Endothelial cell of umbilical vein (primary cell): ENCODE measurements at regions not wholly inside any gene's neighbourhood (a gene's known extent, or its start where the extent isn't known, plus 50 kb on each side); places are given as distances from the start of the nearest gene placed in this dataset.

Experiments
- BruUV-seq: library from RNA; stranded (reverse); fragments of 400-500 nt; replicated peaks from 2 replicates; lab custom pipeline; 2021; lab: Mats Ljungman, UMichigan
- CTCF ChIA-PET: fragments of 300-600, 350-600 bp; sonication (Branson Sonifier 250); formaldehyde crosslinking; loops from one replicate; lab custom pipeline; 2021; ENCODE audit warnings: antibody characterized with exemption, inconsistent platforms; lab: Charles Lee
- POLR2A ChIA-PET: fragments of 300-600, 350-600 bp; sonication (Branson Sonifier 250); formaldehyde crosslinking; loops from one replicate; lab custom pipeline; 2021; ENCODE audit warnings: antibody characterized with exemption, inconsistent platforms; lab: Charles Lee
- DNase-seq: peaks from one replicate; pipeline ENCODE4 v3.0.0-alpha.2; 2011; ENCODE audit warnings: low read depth, low spot score
- FAIRE-seq: peaks from 2 replicates; lab custom pipeline; 2011; peaks lifted over from hg19 to GRCh38; lab: Jason Lieb, UNC
- H2AFZ ChIP-seq: 2 replicates; pipeline ENCODE4 v1.6.0; 2012; ENCODE audit warnings: low read depth, low read length, control low read depth, inconsistent platforms
- H3K27ac ChIP-seq: 2 replicates; pipeline ENCODE4 v1.5.1; 2011; ENCODE audit warnings: low read depth, mild to moderate bottlenecking, control low read depth, low read length, moderate library complexity; ENCODE audit not compliant: insufficient read depth
- H3K27me3 ChIP-seq, 2 experiments: 2 replicates each; pipeline versions ENCODE4 v1.6.0 to v1.6.1; 2011; ENCODE audit warnings: low read length in 2 of 2, mixed read lengths in 1 of 2; ENCODE audit not compliant: control insufficient read depth in 2 of 2, insufficient read depth in 2 of 2
- H3K36me3 ChIP-seq, 2 experiments: 2 replicates in 1 of 2; 3 replicates in 1 of 2; pipeline ENCODE4 v1.5.1; 2011; ENCODE audit warnings: low read length in 2 of 2, mild to moderate bottlenecking in 1 of 2, moderate library complexity in 1 of 2; ENCODE audit not compliant: control insufficient read depth in 2 of 2, insufficient read depth in 2 of 2; ENCODE audit errors: extremely low read depth in 1 of 2
- H3K4me1 ChIP-seq: 3 replicates; pipeline ENCODE4 v1.5.1; 2011; ENCODE audit warnings: mild to moderate bottlenecking, low read length; ENCODE audit not compliant: control insufficient read depth, insufficient read depth; ENCODE audit errors: extremely low read depth
- H3K4me2 ChIP-seq: 2 replicates; pipeline ENCODE4 v1.6.1; 2011; ENCODE audit warnings: low read length, control low read depth, mixed read lengths; ENCODE audit not compliant: insufficient read depth
- H3K4me3 ChIP-seq, 3 experiments: fragments of 200-600 bp in 1 of 3; sonication (generic), shearing (Covaris generic) in 1 of 3; replicated peaks in 1 of 3; 2 replicates each; pipeline ENCODE4 v1.5.1; 2011 to 2016; ENCODE audit warnings: control low read depth in 3 of 3, low read length in 3 of 3, mild to moderate bottlenecking in 2 of 3, inconsistent platforms in 1 of 3, low read depth in 1 of 3, moderate library complexity in 1 of 3; ENCODE audit not compliant: insufficient read depth in 1 of 3
- H3K79me2 ChIP-seq: 2 replicates; pipeline ENCODE4 v1.6.0; 2012; ENCODE audit warnings: low read length, inconsistent platforms; ENCODE audit not compliant: control insufficient read depth, insufficient read depth
- H3K9ac ChIP-seq: replicated peaks from 2 replicates; pipeline ENCODE3; 2011; ENCODE audit warnings: low read length, control low read depth; ENCODE audit not compliant: insufficient read depth; ENCODE audit errors: extremely low read depth
- H3K9me1 ChIP-seq: replicated peaks from 3 replicates; pipeline ENCODE4 v1.6.0; 2011; ENCODE audit warnings: mild to moderate bottlenecking, low read length; ENCODE audit not compliant: control insufficient read depth, insufficient read depth; ENCODE audit errors: extremely low read depth
- H3K9me3 ChIP-seq: replicated peaks from 2 replicates; pipeline ENCODE4 v1.5.1; 2012; ENCODE audit warnings: low read length, inconsistent platforms; ENCODE audit not compliant: control insufficient read depth, insufficient read depth
- H4K20me1 ChIP-seq: replicated peaks from 2 replicates; pipeline ENCODE3; 2011; ENCODE audit warnings: mild to moderate bottlenecking, low read length; ENCODE audit not compliant: control insufficient read depth, insufficient read depth; ENCODE audit errors: extremely low read depth
- CTCF ChIP-seq, 2 donors: IDR thresholded peaks; 1 replicate in 1 of 2; 2 replicates in 1 of 2; pipeline ENCODE4 v1.5.1; 2011; ENCODE audit warnings: low read length in 2 of 2, mild to moderate bottlenecking in 2 of 2, moderate library complexity in 2 of 2, control low read depth in 1 of 2, inconsistent platforms in 1 of 2, low read depth in 1 of 2; ENCODE audit not compliant: insufficient read depth in 1 of 2; ENCODE audit errors: extremely low read depth in 1 of 2
- EZH2 ChIP-seq: IDR thresholded peaks from 2 replicates; pipeline ENCODE4 v1.6.1; 2012; ENCODE audit warnings: borderline replicate concordance, low read depth, mild to moderate bottlenecking, moderate library complexity, low read length, inconsistent platforms; ENCODE audit not compliant: severe bottlenecking
- FOS ChIP-seq: IDR thresholded peaks from 2 replicates; pipeline ENCODE4 v1.6.1; 2011; ENCODE audit warnings: mild to moderate bottlenecking, low read length, moderate library complexity, borderline replicate concordance; ENCODE audit not compliant: insufficient read depth
- GATA2 ChIP-seq: IDR thresholded peaks from 2 replicates; pipeline ENCODE4 v1.7.0; 2011; ENCODE audit warnings: low read depth, mild to moderate bottlenecking, moderate library complexity, mixed read lengths, low read length; ENCODE audit not compliant: insufficient read length, insufficient read depth
- JUN ChIP-seq: IDR thresholded peaks from 2 replicates; pipeline ENCODE4 v1.6.1; 2011; ENCODE audit warnings: borderline replicate concordance, low read depth; ENCODE audit not compliant: insufficient read length, insufficient read depth
- MAX ChIP-seq: IDR thresholded peaks from 2 replicates; pipeline ENCODE4 v1.6.1; 2011; ENCODE audit not compliant: insufficient read depth, insufficient read length
- MYC ChIP-seq: IDR thresholded peaks from one replicate; pipeline ENCODE4 v1.6.1; 2011; ENCODE audit warnings: mild to moderate bottlenecking, low read depth, low read length
- POLR2A ChIP-seq: IDR thresholded peaks from 2 replicates; pipeline ENCODE4 v1.6.1; 2012; ENCODE audit warnings: low read depth, mild to moderate bottlenecking, control low read depth, low read length
- POLR2AphosphoS5 ChIP-seq: IDR thresholded peaks from 2 replicates; pipeline ENCODE4 v1.6.1; 2012; ENCODE audit warnings: low read depth, mild to moderate bottlenecking, control low read depth, low read length, moderate library complexity; ENCODE audit not compliant: insufficient read depth
- dilution Hi-C: fragments of 300-500 bp; cut with MboI; formaldehyde crosslinking; loops from one replicate; pipeline ENCODE4 v1.15.0; 2019; ENCODE audit warnings: low sequenced_read_pairs; ENCODE audit not compliant: extremely low pct_ligation_motif_present
- intact Hi-C: fragments of 100-400 bp; cut with micrococcal nuclease; formaldehyde crosslinking; loops from one replicate; pipeline ENCODE4 v1.10.0; 2022

DNA sequence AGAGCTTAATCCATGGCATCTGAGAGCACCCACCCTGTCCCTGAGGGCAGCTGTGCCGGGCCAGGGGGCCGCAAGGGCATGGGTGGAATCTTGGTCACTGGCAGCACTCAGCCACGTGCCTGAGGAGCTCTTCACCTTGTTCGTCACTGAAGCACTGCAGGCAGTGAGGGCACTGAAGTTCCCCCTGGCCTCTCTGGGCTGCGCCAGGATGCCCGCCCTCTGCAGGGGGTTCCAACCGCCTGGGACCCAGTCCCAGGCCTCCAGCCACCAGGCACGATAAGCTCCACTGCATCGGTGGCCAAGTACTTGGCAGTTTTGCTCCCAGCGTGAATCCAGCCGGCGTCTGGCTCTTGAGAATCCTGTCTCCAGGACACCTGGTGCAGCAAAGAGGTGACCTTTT lies 96.4 kb upstream of the MED14 start:
- Histone ChIP-seq H4K20me1 (no peaks in the 10 kb centered on the region), H3K4me1 (no peaks in the 10 kb centered on the region), H2AFZ (no peak overlapping the region), H3K9ac (no peak overlapping the region), H3K4me2 (no peak overlapping the region), H3K36me3 (no peaks in the 10 kb centered on the region), H3K79me2 (no peaks in the 10 kb centered on the region), H3K9me3 (no peaks in the 10 kb centered on the region), H3K9me1 (no peaks in the 10 kb centered on the region), H3K27ac (no peak overlapping the region), H3K4me3 (no peak overlapping the region), H3K27me3 (no peaks in the 10 kb centered on the region)
- intact Hi-C loops: no loop called here
- dilution Hi-C loops: no loop called here
- no peak for TF ChIP-seq POLR2AphosphoS5
- no peak for TF ChIP-seq GATA2
- no peak for TF ChIP-seq POLR2A
- TF ChIP-seq EZH2: no peak
- no peak for TF ChIP-seq MYC
- no peak for TF ChIP-seq CTCF (IDR thresholded peaks at IDR 0.05; ENCODE audit: extremely low read depth in 1 of 2, insufficient read depth in 1 of 2, low read depth in 1 of 2, low read length in 2 of 2)
- no peak for TF ChIP-seq MAX
- TF ChIP-seq JUN: no peak
- no peak for TF ChIP-seq FOS
- no peak for DNase-seq
- no TSS peak for BruUV-seq
- ChIA-PET POLR2A (no interaction called here), CTCF (interaction anchor here (0.8 kb wide), 1 partner anchor 46 kb away, joined by 3 read pairs; no protein-coding TSS in a partner anchor)
- no peak for FAIRE-seq
